ENCODE measurements at regions not wholly inside any gene's neighbourhood (a gene's known extent, or its start where the extent isn't known, plus 50 kb on each side); places are given as distances from the start of the nearest gene placed in this dataset.

DNA sequence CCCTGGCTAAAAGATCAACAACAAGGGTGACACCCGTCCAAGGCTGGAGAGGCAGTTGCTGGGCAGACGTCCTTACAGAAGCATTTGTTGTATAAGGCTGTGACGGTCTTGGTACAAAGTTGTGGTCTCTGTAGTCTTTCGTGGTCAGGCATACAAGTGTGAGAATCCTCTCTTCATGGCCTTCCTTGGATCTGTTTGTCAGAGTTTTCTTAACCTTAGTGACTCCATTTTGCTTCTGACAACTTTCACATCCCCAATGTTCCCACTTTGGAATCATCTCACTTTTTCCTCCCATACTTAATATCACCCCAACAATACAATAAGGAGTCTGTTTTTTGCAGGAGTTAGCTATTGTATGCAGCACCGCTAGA is 72.7 kb upstream of the ZCCHC2 start:
- no peak for DNase-seq (ENCODE audit: low spot score)
- in situ Hi-C loops (cut with MboI; ENCODE audit: low sequenced_read_pairs, unreplicated experiment), result no loop called here
- TF ChIP-seq, protein P1, sequence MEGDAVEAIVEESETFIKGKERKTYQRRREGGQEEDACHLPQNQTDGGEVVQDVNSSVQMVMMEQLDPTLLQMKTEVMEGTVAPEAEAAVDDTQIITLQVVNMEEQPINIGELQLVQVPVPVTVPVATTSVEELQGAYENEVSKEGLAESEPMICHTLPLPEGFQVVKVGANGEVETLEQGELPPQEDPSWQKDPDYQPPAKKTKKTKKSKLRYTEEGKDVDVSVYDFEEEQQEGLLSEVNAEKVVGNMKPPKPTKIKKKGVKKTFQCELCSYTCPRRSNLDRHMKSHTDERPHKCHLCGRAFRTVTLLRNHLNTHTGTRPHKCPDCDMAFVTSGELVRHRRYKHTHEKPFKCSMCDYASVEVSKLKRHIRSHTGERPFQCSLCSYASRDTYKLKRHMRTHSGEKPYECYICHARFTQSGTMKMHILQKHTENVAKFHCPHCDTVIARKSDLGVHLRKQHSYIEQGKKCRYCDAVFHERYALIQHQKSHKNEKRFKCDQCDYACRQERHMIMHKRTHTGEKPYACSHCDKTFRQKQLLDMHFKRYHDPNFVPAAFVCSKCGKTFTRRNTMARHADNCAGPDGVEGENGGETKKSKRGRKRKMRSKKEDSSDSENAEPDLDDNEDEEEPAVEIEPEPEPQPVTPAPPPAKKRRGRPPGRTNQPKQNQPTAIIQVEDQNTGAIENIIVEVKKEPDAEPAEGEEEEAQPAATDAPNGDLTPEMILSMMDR (IDR thresholded peaks at IDR 0.05; ENCODE audit: borderline replicate concordance, control extremely low read depth, extremely low read depth, insufficient read depth, missing control alignments), result no peak

DNA sequence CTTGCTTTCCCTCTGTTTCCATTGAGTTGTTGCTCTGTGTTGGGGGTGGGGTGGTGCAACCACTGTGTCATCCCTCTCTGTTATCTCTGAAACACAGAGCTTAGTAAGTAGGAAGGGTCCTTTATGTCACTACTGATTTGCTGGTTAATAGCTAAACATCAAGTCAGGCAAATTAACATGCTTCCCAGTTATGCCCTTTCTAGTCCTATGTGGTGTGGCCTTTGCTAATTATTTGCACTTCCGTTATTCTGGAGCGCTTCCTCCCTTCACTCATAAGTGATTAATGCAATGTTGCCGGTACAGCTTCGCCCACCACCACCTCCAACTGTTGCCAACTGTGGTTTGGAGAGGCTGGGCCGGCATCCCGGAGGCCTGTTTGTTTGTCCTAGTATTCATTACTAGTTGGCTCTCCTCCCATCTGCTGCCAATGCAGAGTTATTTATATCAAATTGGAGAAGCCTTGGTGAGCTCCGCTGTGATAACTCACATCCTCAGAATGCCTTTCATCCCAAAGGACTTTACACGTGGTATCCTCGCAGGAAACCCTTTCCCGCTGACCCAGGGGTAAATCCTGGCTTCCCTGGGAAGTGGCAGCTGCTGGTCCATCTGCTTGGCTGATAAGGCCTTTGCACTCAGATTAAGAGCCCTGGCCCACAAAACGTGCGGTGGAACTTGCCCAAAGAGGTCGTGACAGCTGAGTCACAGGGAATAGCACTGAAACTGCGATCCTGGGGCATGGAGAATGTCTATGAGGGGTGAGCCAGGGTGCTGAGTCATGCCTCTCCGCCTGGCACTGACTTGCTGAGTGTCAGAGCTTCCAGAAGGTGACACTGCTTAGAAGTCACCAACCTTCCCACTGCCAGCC is 72.0 kb upstream of the ZCCHC2 start:
- in situ Hi-C loops (cut with MboI; ENCODE audit: low sequenced_read_pairs, unreplicated experiment), result no loop called here
- TF ChIP-seq, protein P1 (IDR thresholded peaks at IDR 0.05; ENCODE audit: borderline replicate concordance, control extremely low read depth, extremely low read depth, insufficient read depth, missing control alignments), result no peak

DNA sequence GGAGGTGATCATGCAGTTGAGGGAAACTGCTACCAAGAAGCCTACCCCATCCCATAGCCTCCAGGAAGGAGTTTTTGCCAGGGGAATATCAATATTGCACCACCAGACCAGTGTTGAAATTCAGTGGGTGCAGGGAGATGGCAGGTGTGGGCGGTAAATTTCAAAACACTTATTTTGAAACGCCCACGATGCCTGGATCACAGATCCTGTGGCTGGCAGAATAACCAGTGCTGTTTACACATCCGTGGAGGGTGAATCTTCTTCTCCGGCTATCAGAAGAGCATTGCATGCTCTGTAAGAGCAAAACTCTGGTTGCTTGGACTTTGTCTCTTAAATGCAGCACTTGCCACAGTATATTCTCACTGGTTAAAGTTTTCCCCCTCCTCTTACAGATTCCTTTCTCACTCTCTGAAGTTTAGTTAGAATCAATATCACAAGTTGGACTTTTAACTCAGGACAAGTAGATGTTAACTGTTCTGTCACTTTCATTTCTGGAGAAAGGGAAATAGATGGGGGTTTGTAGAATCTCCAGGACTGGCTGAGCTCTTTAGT is 70.5 kb upstream of the ZCCHC2 start:
- in situ Hi-C loops (cut with MboI; ENCODE audit: low sequenced_read_pairs, unreplicated experiment), result no loop called here
- no peak for DNase-seq (ENCODE audit: low spot score)
- TF ChIP-seq, protein P1 (IDR thresholded peaks at IDR 0.05; ENCODE audit: borderline replicate concordance, control extremely low read depth, extremely low read depth, insufficient read depth, missing control alignments), result no peak

More for the DNA sequence above, 72.0 kb upstream of the ZCCHC2 start:
- no peak for DNase-seq (ENCODE audit: low spot score)

- in situ Hi-C loops (cut with MboI; ENCODE audit: low sequenced_read_pairs, unreplicated experiment), result no loop called here
- TF ChIP-seq, protein P1 (IDR thresholded peaks at IDR 0.05; ENCODE audit: borderline replicate concordance, control extremely low read depth, extremely low read depth, insufficient read depth, missing control alignments), result no peak
- DNase-seq (ENCODE audit: low spot score), result no peak
These were observed 69.0 kb upstream of the ZCCHC2 start for GRCh38 chr18:62453864-62454263.

GRCh38 chr18:62454527-62454926 is 68.3 kb upstream of the ZCCHC2 start:
- in situ Hi-C loops (cut with MboI; ENCODE audit: low sequenced_read_pairs, unreplicated experiment), result no loop called here
- TF ChIP-seq, protein P1 (IDR thresholded peaks at IDR 0.05; ENCODE audit: borderline replicate concordance, control extremely low read depth, extremely low read depth, insufficient read depth, missing control alignments), result no peak
- no peak for DNase-seq (ENCODE audit: low spot score)

GRCh38 chr18:62455222-62455621 is 67.6 kb upstream of the ZCCHC2 start:
- TF ChIP-seq, protein P1 (IDR thresholded peaks at IDR 0.05; ENCODE audit: borderline replicate concordance, control extremely low read depth, extremely low read depth, insufficient read depth, missing control alignments), result no peak
- DNase-seq (ENCODE audit: low spot score), result no peak
- in situ Hi-C loops (cut with MboI; ENCODE audit: low sequenced_read_pairs, unreplicated experiment), result no loop called here
